Neural cell (in vitro differentiated cells): ENCODE measurements at regions not wholly inside any gene's neighbourhood (a gene's known extent, or its start where the extent isn't known, plus 50 kb on each side); places are given as distances from the start of the nearest gene placed in this dataset.

Experiments used
- MXI1 ChIP-seq: fragments of 450-650 bp; conservative IDR thresholded peaks from 2 replicates; pipeline ENCODE4 v1.6.1; 2014; ENCODE audit warnings: antibody characterized with exemption, mild to moderate bottlenecking; ENCODE audit not compliant: poor library complexity, severe bottlenecking
- TF ChIP-seq, protein P1 (sequence below): fragments of 450-650 bp; IDR thresholded peaks from 2 replicates; pipeline ENCODE4 v1.5.1; 2014; ENCODE audit warnings: antibody characterized with exemption, mild to moderate bottlenecking, moderate library complexity; ENCODE audit not compliant: poor library complexity, severe bottlenecking

DNA sequence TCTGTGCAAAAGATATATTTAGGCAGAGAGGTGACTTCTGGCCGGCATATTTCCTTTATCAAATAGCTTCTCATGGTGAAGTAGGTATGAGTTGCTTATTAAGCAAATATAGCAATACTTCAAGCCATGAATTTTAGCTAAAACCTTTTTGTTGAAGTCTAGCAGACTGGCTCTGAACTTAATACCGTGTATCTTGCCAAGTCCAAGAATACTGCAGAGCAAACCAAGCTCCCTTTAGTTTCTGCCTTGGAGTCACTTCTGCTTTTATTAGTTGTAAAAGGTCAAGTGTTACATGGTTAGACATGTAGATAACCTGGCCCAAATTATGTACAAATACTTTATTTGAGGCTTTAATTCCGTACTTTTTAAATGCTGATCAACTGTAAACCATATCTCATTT is 627.6 kb upstream of the PKDCC start:
- TF ChIP-seq, protein P1, sequence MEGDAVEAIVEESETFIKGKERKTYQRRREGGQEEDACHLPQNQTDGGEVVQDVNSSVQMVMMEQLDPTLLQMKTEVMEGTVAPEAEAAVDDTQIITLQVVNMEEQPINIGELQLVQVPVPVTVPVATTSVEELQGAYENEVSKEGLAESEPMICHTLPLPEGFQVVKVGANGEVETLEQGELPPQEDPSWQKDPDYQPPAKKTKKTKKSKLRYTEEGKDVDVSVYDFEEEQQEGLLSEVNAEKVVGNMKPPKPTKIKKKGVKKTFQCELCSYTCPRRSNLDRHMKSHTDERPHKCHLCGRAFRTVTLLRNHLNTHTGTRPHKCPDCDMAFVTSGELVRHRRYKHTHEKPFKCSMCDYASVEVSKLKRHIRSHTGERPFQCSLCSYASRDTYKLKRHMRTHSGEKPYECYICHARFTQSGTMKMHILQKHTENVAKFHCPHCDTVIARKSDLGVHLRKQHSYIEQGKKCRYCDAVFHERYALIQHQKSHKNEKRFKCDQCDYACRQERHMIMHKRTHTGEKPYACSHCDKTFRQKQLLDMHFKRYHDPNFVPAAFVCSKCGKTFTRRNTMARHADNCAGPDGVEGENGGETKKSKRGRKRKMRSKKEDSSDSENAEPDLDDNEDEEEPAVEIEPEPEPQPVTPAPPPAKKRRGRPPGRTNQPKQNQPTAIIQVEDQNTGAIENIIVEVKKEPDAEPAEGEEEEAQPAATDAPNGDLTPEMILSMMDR, result no peak
- no peak for TF ChIP-seq MXI1
